C4-2B (cell line): ENCODE measurements at regions not wholly inside any gene's neighbourhood (a gene's known extent, or its start where the extent isn't known, plus 50 kb on each side); places are given as distances from the start of the nearest gene placed in this dataset.

Experiments used
- CTCF ChIP-seq: fragments of 450-650 bp; conservative IDR thresholded peaks from 2 replicates; pipeline ENCODE4 v1.5.1; 2017; ENCODE audit warnings: mild to moderate bottlenecking
- ZFX ChIP-seq: fragments of 450-650 bp; IDR thresholded peaks from 2 replicates; pipeline ENCODE4 v1.6.1; 2017

GRCh38 chr3:99199021-99199420, 297.5 kb upstream of the DCBLD2 start:
- no peak for TF ChIP-seq CTCF
- no peak for TF ChIP-seq ZFX
